ENCODE measurements at regions not wholly inside any gene's neighbourhood (a gene's known extent, or its start where the extent isn't known, plus 50 kb on each side); places are given as distances from the start of the nearest gene placed in this dataset.

DNA sequence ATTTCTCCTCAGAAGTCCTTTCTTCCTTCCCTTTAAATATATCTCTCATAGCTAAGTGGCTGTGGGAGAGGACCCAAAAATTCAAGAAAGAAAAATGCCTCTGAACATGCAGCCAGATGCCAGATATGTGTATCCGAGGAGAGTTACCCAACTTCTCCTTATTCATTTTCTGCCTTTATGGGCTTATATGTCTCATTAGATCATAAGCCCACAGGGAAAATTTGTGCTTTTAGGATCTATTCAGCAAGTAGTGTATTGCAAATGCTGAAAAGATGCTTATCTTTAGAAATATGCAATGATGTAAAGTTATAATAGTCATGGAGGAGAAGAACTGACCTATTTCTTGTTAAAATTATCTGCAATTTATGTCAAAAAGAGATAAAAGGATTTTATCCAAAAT, 371.8 kb upstream of the NOCT start:
- TF ChIP-seq EZH2 (IDR thresholded peaks at IDR 0.05; ENCODE audit: insufficient read depth, poor library complexity, severe bottlenecking) (no peak), EZH2phosphoT487 (IDR thresholded peaks at IDR 0.05; ENCODE audit: insufficient read depth, low read depth) (no peak)

Data from GM23248 (cell line).